HepG2 (cell line): ENCODE measurements at regions not wholly inside any gene's neighbourhood (a gene's known extent, or its start where the extent isn't known, plus 50 kb on each side); places are given as distances from the start of the nearest gene placed in this dataset.

Experiments used
- FOXA3 ChIP-seq: IDR thresholded peaks from 2 replicates; pipeline ENCODE4 v1.6.1; 2016; ENCODE audit warnings: missing genetic modification reagents, missing compliant biosample characterization
- FOXP1 ChIP-seq, 2 experiments: fragments of 450-650 bp in 1 of 2; IDR thresholded peaks; 2 replicates each; pipeline ENCODE4 v1.6.1; 2017 to 2018; ENCODE audit warnings: antibody characterized with exemption in 1 of 2
- GATAD2A ChIP-seq: IDR thresholded peaks from 2 replicates; pipeline ENCODE4 v1.6.1; 2016
- HNF4A ChIP-seq: sonication (generic); formaldehyde crosslinking; IDR thresholded peaks from 2 replicates; pipeline ENCODE4 v1.4.0; 2020; ENCODE audit warnings: missing genetic modification reagents
- KLF6 ChIP-seq: IDR thresholded peaks from 2 replicates; pipeline ENCODE4 v1.8.0; 2016; ENCODE audit warnings: missing biosample characterization, missing genetic modification reagents
- MIER2 ChIP-seq: IDR thresholded peaks from 2 replicates; pipeline ENCODE4 v1.6.1; 2016; ENCODE audit warnings: missing biosample characterization, missing genetic modification reagents
- MTA3 ChIP-seq: sonication (generic); formaldehyde crosslinking; IDR thresholded peaks from 2 replicates; pipeline ENCODE4 v1.4.0; 2020; ENCODE audit warnings: missing genetic modification reagents
- NCOA2 ChIP-seq: sonication (generic); formaldehyde crosslinking; IDR thresholded peaks from 2 replicates; pipeline ENCODE4 v1.8.0; 2022; ENCODE audit warnings: inconsistent platforms
- NCOR1 ChIP-seq: fragments of 200-600 bp; sonication (generic); IDR thresholded peaks from 2 replicates; pipeline ENCODE4 v1.7.0; 2017; ENCODE audit warnings: antibody characterized with exemption, low read length, borderline replicate concordance
- NFIC ChIP-seq: IDR thresholded peaks from 2 replicates; pipeline ENCODE4 v1.6.1; 2012; ENCODE audit warnings: mild to moderate bottlenecking, low read length, inconsistent platforms
- PHF21A ChIP-seq: sonication (generic); formaldehyde crosslinking; IDR thresholded peaks from 2 replicates; pipeline ENCODE4 v1.5.0; 2020; ENCODE audit warnings: mild to moderate bottlenecking, missing genetic modification reagents
- SOX13 ChIP-seq, 3 experiments: fragments of 450-650 bp in 1 of 3; sonication (generic) in 1 of 3; formaldehyde crosslinking in 1 of 3; IDR thresholded peaks in 2 of 3; conservative IDR thresholded peaks in 1 of 3; 2 replicates each; pipeline versions ENCODE4 v1.5.0 to v1.6.1; 2016 to 2020; ENCODE audit warnings: antibody characterized with exemption in 1 of 3, mild to moderate bottlenecking in 1 of 3, missing compliant biosample characterization in 1 of 3, missing genetic modification reagents in 1 of 3, moderate library complexity in 1 of 3
- SOX6 ChIP-seq, 2 experiments: fragments of 450-650 bp in 1 of 2; sonication (generic) in 1 of 2; formaldehyde crosslinking in 1 of 2; IDR thresholded peaks; 2 replicates each; pipeline versions ENCODE4 v1.4.0 to v1.6.1; 2017 to 2020; ENCODE audit warnings: antibody characterized with exemption in 1 of 2, mild to moderate bottlenecking in 1 of 2, missing genetic modification reagents in 1 of 2
- TBX2 ChIP-seq: sonication (generic); formaldehyde crosslinking; IDR thresholded peaks from 2 replicates; pipeline ENCODE4 v1.5.0; 2020; ENCODE audit warnings: missing genetic modification reagents, mild to moderate bottlenecking, borderline replicate concordance
- THAP11 ChIP-seq: IDR thresholded peaks from 2 replicates; pipeline ENCODE4 v1.6.1; 2016; ENCODE audit warnings: missing biosample characterization, missing genetic modification reagents
- ZMYM4 ChIP-seq: sonication (generic); formaldehyde crosslinking; IDR thresholded peaks from 2 replicates; pipeline ENCODE4 v1.8.1; 2023; ENCODE audit warnings: mild to moderate bottlenecking, missing genetic modification reagents
- ZNF264 ChIP-seq: sonication (generic); formaldehyde crosslinking; IDR thresholded peaks from 2 replicates; pipeline ENCODE4 v1.4.0; 2020; ENCODE audit warnings: missing genetic modification reagents
- ZNF33A ChIP-seq: sonication (generic); formaldehyde crosslinking; IDR thresholded peaks from 2 replicates; pipeline ENCODE4 v1.5.1; 2020; ENCODE audit warnings: missing genetic modification reagents, mild to moderate bottlenecking, moderate library complexity, borderline replicate concordance
- ZNF672 ChIP-seq: sonication (generic); formaldehyde crosslinking; IDR thresholded peaks from 2 replicates; pipeline ENCODE4 v1.8.1; 2022; ENCODE audit warnings: missing genetic modification reagents
- TF ChIP-seq, protein P1 (sequence below): sonication (generic); formaldehyde crosslinking; IDR thresholded peaks from 2 replicates; pipeline ENCODE4 v1.5.1; 2020; ENCODE audit warnings: mild to moderate bottlenecking, moderate library complexity, missing genetic modification reagents
- TF ChIP-seq, protein P2 (sequence below), 2 experiments: fragments of 450-650 bp in 1 of 2; sonication (generic) in 1 of 2; formaldehyde crosslinking in 1 of 2; IDR thresholded peaks; 2 replicates each; pipeline versions ENCODE4 v1.6.1 to v1.8.0; 2016 to 2022; ENCODE audit warnings: antibody characterized with exemption in 1 of 2, mild to moderate bottlenecking in 1 of 2, missing genetic modification reagents in 1 of 2

DNA sequence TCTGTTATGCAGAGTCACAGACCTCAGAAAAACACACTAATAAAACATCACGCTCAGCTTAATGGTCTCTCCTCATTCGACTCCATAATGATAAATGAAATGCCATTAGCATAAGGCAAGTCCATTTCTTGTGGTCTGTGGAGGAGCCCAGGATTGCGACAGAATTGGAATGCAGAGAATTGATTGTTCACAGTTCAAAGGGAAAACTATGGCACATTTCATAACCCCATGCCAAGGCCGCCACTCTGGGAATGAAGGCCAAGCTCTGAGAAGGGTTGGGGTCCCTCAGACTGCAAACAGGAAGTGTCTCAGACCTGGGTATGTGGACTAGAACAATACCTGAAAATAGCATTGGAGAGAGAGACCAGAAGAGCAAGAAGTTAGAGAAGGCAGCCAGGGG lies 398.9 kb downstream of the ADRA2A start (continued):
- peak; percentile 95 for TF ChIP-seq GATAD2A
- TF ChIP-seq THAP11 (CRISPR knock-in tag), result peak; percentile 52
- TF ChIP-seq, protein P1, sequence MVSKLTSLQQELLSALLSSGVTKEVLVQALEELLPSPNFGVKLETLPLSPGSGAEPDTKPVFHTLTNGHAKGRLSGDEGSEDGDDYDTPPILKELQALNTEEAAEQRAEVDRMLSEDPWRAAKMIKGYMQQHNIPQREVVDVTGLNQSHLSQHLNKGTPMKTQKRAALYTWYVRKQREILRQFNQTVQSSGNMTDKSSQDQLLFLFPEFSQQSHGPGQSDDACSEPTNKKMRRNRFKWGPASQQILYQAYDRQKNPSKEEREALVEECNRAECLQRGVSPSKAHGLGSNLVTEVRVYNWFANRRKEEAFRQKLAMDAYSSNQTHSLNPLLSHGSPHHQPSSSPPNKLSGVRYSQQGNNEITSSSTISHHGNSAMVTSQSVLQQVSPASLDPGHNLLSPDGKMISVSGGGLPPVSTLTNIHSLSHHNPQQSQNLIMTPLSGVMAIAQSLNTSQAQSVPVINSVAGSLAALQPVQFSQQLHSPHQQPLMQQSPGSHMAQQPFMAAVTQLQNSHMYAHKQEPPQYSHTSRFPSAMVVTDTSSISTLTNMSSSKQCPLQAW, result peak; percentile 52; the same call in 1 of the 2 replicates
- peak; percentile 68; the same call in 1 of the 2 replicates for TF ChIP-seq FOXA3 (CRISPR knock-in tag)
- peak; percentile 75 for TF ChIP-seq PHF21A
- peak; percentile 62; the same call in 1 of the 2 replicates for TF ChIP-seq ZNF33A (CRISPR knock-in tag)
- TF ChIP-seq ZMYM4 (CRISPR knock-in tag), result peak; percentile 89
- no peak for TF ChIP-seq ZNF672 (CRISPR knock-in tag)
- TF ChIP-seq NCOA2 (CRISPR knock-in tag), result peak; percentile 82
- TF ChIP-seq ZNF264 (CRISPR knock-in tag), result 0 out of 2 replicates have a peak, but pooled peaks have one; percentile 51
- TF ChIP-seq, protein P2, sequence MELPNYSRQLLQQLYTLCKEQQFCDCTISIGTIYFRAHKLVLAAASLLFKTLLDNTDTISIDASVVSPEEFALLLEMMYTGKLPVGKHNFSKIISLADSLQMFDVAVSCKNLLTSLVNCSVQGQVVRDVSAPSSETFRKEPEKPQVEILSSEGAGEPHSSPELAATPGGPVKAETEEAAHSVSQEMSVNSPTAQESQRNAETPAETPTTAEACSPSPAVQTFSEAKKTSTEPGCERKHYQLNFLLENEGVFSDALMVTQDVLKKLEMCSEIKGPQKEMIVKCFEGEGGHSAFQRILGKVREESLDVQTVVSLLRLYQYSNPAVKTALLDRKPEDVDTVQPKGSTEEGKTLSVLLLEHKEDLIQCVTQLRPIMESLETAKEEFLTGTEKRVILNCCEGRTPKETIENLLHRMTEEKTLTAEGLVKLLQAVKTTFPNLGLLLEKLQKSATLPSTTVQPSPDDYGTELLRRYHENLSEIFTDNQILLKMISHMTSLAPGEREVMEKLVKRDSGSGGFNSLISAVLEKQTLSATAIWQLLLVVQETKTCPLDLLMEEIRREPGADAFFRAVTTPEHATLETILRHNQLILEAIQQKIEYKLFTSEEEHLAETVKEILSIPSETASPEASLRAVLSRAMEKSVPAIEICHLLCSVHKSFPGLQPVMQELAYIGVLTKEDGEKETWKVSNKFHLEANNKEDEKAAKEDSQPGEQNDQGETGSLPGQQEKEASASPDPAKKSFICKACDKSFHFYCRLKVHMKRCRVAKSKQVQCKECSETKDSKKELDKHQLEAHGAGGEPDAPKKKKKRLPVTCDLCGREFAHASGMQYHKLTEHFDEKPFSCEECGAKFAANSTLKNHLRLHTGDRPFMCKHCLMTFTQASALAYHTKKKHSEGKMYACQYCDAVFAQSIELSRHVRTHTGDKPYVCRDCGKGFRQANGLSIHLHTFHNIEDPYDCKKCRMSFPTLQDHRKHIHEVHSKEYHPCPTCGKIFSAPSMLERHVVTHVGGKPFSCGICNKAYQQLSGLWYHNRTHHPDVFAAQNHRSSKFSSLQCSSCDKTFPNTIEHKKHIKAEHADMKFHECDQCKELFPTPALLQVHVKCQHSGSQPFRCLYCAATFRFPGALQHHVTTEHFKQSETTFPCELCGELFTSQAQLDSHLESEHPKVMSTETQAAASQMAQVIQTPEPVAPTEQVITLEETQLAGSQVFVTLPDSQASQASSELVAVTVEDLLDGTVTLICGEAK (IDR thresholded peaks at IDR 0.05), result no peak
- TF ChIP-seq, protein P2 (CRISPR knock-in tag; IDR thresholded peaks at IDR 0.05), result 0 out of 2 replicates have a peak, but pooled peaks have one; percentile 27
- 0 out of 2 replicates have a peak, but pooled peaks have one; percentile 45 for TF ChIP-seq MIER2 (CRISPR knock-in tag)
- no peak for TF ChIP-seq MTA3 (CRISPR knock-in tag)
- peak; percentile 68; the same call in 1 of the 2 replicates for TF ChIP-seq NCOR1
- peak; percentile 63; the same call in 1 of the 2 replicates for TF ChIP-seq NFIC
- TF ChIP-seq KLF6 (CRISPR knock-in tag), result 0 out of 2 replicates have a peak, but pooled peaks have one; percentile 33
- TF ChIP-seq TBX2 (CRISPR knock-in tag), result peak; percentile 70
- no peak for TF ChIP-seq FOXP1 (IDR thresholded peaks at IDR 0.05)
- peak; percentile 47 for TF ChIP-seq FOXP1 (CRISPR knock-in tag; IDR thresholded peaks at IDR 0.05)
- TF ChIP-seq SOX13 (IDR thresholded peaks at IDR 0.05), result peak; percentile 84
- peak in 1 of 2 experiments; percentile 94; a peak in 2 of 4 replicates for TF ChIP-seq SOX13 (CRISPR knock-in tag; conservative IDR thresholded peaks at IDR 0.05 in 1 of 2, IDR thresholded peaks at IDR 0.05 in 1 of 2)
- no peak for TF ChIP-seq SOX6 (IDR thresholded peaks at IDR 0.05)
- peak; percentile 98 for TF ChIP-seq SOX6 (CRISPR knock-in tag; IDR thresholded peaks at IDR 0.05)
- TF ChIP-seq HNF4A (CRISPR knock-in tag), result peak; percentile 93
